Limb (tissue), 2 donors: ENCODE measurements at regions not wholly inside any gene's neighbourhood (a gene's known extent, or its start where the extent isn't known, plus 50 kb on each side); places are given as distances from the start of the nearest gene placed in this dataset.

Experiments used
- DNase-seq, 2 donors: peaks; one replicate each; pipeline ENCODE4 v3.0.0-alpha.2; 2016; ENCODE audit errors: extremely low spot score in 2 of 2

GRCh38 chr3:170784406-170784805 lies 85.6 kb downstream of the RPL22L1 start:
- no peak for DNase-seq

- no peak for DNase-seq
These were observed 89.0 kb downstream of the RPL22L1 start for GRCh38 chr3:170780955-170781354.

- DNase-seq: no peak
These were observed 89.5 kb downstream of the RPL22L1 start for GRCh38 chr3:170780471-170780870.

- no peak for DNase-seq
These were observed 91.5 kb downstream of the RPL22L1 start for GRCh38 chr3:170778240-170779217.

- DNase-seq: no peak
These were observed 92.5 kb downstream of the RPL22L1 start for GRCh38 chr3:170777564-170777926.

- no peak for DNase-seq
These were observed 93.0 kb downstream of the RPL22L1 start for GRCh38 chr3:170776887-170777563.

- DNase-seq: no peak
These were observed 96.1 kb downstream of the RPL22L1 start for GRCh38 chr3:170773682-170774425.

GRCh38 chr3:170772175-170772574 lies 97.8 kb downstream of the RPL22L1 start:
- DNase-seq: no peak

- DNase-seq: no peak
These were observed 101.6 kb downstream of the RPL22L1 start for GRCh38 chr3:170768334-170768801.

GRCh38 chr3:170767576-170767941 lies 102.4 kb downstream of the RPL22L1 start:
- DNase-seq: no peak

GRCh38 chr3:170766823-170767575 lies 103.0 kb downstream of the RPL22L1 start:
- DNase-seq: no peak

- no peak for DNase-seq
These were observed 103.7 kb downstream of the RPL22L1 start for GRCh38 chr3:170766253-170766652.

GRCh38 chr3:170765419-170766078 lies 104.4 kb downstream of the RPL22L1 start:
- DNase-seq: no peak

- DNase-seq: no peak
These were observed 106.0 kb downstream of the RPL22L1 start for GRCh38 chr3:170764017-170764416.

- no peak for DNase-seq
These were observed 107.9 kb downstream of the RPL22L1 start for GRCh38 chr3:170762064-170762463.

- DNase-seq: no peak
These were observed 108.9 kb downstream of the RPL22L1 start for GRCh38 chr3:170761103-170761502.

GRCh38 chr3:170760174-170760526 lies 109.8 kb downstream of the RPL22L1 start:
- DNase-seq: no peak

- DNase-seq: no peak
These were observed 110.4 kb downstream of the RPL22L1 start for GRCh38 chr3:170759511-170760173.

GRCh38 chr3:170757038-170757437 lies 113.0 kb downstream of the RPL22L1 start:
- no peak for DNase-seq

- no peak for DNase-seq
These were observed 115.7 kb downstream of the RPL22L1 start for GRCh38 chr3:170754311-170754693.
